Activated gamma-delta T cell treated with anti-CD3 and anti-CD28 coated beads, Interleukin-2, amount 50 U/mL, for 16 hours (primary cell): ENCODE measurements at regions not wholly inside any gene's neighbourhood (a gene's known extent, or its start where the extent isn't known, plus 50 kb on each side); places are given as distances from the start of the nearest gene placed in this dataset.
A peak's percentile ranks its signal among the peaks of the same experiment; 100 is the strongest.
"Not testable (repeated sequence)": the region's sequence is repeated elsewhere in the genome, so short reads cannot be mapped to it uniquely, and the experiment has no call there.

Experiments used
- DNase-seq: peaks from one replicate; pipeline ENCODE4 v3.0.0-alpha.2; 2020; ENCODE audit warnings: low read depth

- no peak for DNase-seq
Measured at GRCh38 chr7:65453341-65454030, 79.8 kb downstream of the ZNF92 start.

GRCh38 chr7:65454469-65454868, 80.8 kb downstream of the ZNF92 start:
- DNase-seq: no peak

GRCh38 chr7:65455050-65455449, 81.4 kb downstream of the ZNF92 start:
- DNase-seq: not testable (repeated sequence)

GRCh38 chr7:65457705-65458104, 84.0 kb downstream of the ZNF92 start:
- no peak for DNase-seq

GRCh38 chr7:65459438-65459837, 85.8 kb downstream of the ZNF92 start:
- no peak for DNase-seq

GRCh38 chr7:65462148-65462716, 88.6 kb downstream of the ZNF92 start:
- DNase-seq: no peak

- no peak for DNase-seq
Measured at GRCh38 chr7:65463184-65463583, 89.5 kb downstream of the ZNF92 start.

- DNase-seq: not testable (repeated sequence)
Measured at GRCh38 chr7:65469919-65470558, 96.4 kb downstream of the ZNF92 start.

GRCh38 chr7:65471587-65471986, 97.9 kb downstream of the ZNF92 start:
- DNase-seq: no peak

- no peak for DNase-seq
Measured at GRCh38 chr7:65475040-65475726, 101.5 kb downstream of the ZNF92 start.

GRCh38 chr7:65475734-65476319, 102.2 kb downstream of the ZNF92 start:
- peak; percentile 17 for DNase-seq

GRCh38 chr7:65477326-65477725, 103.7 kb downstream of the ZNF92 start:
- no peak for DNase-seq

- DNase-seq: no peak
Measured at GRCh38 chr7:65489260-65489767, 115.7 kb downstream of the ZNF92 start.

- not testable (repeated sequence) for DNase-seq
Measured at GRCh38 chr7:65496697-65497096, 123.0 kb downstream of the ZNF92 start.

GRCh38 chr7:65503434-65504152, 129.9 kb downstream of the ZNF92 start:
- DNase-seq: no peak

- not testable (repeated sequence) for DNase-seq
Measured at GRCh38 chr7:65504504-65505319, 131.1 kb downstream of the ZNF92 start.

GRCh38 chr7:65505320-65505633, 131.6 kb downstream of the ZNF92 start:
- not testable (repeated sequence) for DNase-seq

- DNase-seq: not testable (repeated sequence)
Measured at GRCh38 chr7:65508581-65509367, 135.1 kb downstream of the ZNF92 start.

- DNase-seq: peak; percentile 2
Measured at GRCh38 chr7:65509368-65510186, 135.9 kb downstream of the ZNF92 start.
